Stomach (tissue), 4 donors: ENCODE measurements at regions not wholly inside any gene's neighbourhood (a gene's known extent, or its start where the extent isn't known, plus 50 kb on each side); places are given as distances from the start of the nearest gene placed in this dataset.

Source experiments
- POLR2A ChIP-seq, 4 donors: fragments of 450-650 bp; IDR thresholded peaks; one replicate each; pipeline ENCODE4 v1.6.1; 2016; ENCODE audit warnings: antibody characterized with exemption in 4 of 4, control low read depth in 2 of 4, mild to moderate bottlenecking in 1 of 4, moderate library complexity in 1 of 4
- POLR2AphosphoS5 ChIP-seq, 3 donors: sonication (generic); formaldehyde crosslinking; IDR thresholded peaks; one replicate each; pipeline ENCODE4 v1.6.1; 2016; ENCODE audit warnings: antibody characterized with exemption in 3 of 3
- TF ChIP-seq, protein P1 (sequence below), 7 experiments: fragments of 450-650 bp in 4 of 7; fragments of 200-600 bp in 3 of 7; sonication (generic) in 3 of 7; IDR thresholded peaks; one replicate each; pipeline ENCODE4 v1.5.1; 2016 to 2019; ENCODE audit warnings: antibody characterized with exemption in 7 of 7, control low read depth in 2 of 7, mild to moderate bottlenecking in 1 of 7

DNA sequence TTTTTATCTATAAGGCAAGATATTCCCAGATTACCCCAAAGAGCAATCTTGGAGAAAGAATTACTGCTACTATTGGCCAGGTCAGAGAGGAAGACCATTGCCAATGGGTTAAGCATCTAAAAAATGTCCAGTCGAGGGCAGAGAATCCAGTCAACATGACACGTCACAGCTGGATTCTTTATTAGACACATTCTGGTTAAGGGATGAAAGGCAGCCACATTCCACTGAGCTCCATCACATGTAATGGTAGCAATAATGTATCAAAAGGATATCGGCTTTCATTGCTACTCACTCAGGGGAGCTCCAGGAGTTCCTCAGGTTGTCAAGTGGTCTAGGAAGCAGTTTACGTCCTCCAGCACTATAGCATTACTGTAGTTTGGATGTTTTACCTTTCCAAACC, 421.1 kb downstream of the PLOD2 start:
- TF ChIP-seq POLR2A (IDR thresholded peaks at IDR 0.05) (no peak), POLR2AphosphoS5 (IDR thresholded peaks at IDR 0.05) (no peak)
- TF ChIP-seq, protein P1, sequence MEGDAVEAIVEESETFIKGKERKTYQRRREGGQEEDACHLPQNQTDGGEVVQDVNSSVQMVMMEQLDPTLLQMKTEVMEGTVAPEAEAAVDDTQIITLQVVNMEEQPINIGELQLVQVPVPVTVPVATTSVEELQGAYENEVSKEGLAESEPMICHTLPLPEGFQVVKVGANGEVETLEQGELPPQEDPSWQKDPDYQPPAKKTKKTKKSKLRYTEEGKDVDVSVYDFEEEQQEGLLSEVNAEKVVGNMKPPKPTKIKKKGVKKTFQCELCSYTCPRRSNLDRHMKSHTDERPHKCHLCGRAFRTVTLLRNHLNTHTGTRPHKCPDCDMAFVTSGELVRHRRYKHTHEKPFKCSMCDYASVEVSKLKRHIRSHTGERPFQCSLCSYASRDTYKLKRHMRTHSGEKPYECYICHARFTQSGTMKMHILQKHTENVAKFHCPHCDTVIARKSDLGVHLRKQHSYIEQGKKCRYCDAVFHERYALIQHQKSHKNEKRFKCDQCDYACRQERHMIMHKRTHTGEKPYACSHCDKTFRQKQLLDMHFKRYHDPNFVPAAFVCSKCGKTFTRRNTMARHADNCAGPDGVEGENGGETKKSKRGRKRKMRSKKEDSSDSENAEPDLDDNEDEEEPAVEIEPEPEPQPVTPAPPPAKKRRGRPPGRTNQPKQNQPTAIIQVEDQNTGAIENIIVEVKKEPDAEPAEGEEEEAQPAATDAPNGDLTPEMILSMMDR (IDR thresholded peaks at IDR 0.05) = no peak
